GM18951 (cell line): ENCODE measurements at regions not wholly inside any gene's neighbourhood (a gene's known extent, or its start where the extent isn't known, plus 50 kb on each side); places are given as distances from the start of the nearest gene placed in this dataset.

Experiments used
- POLR2A ChIP-seq: IDR thresholded peaks from 4 replicates; pipeline ENCODE4 v1.6.1; 2011; ENCODE audit warnings: mild to moderate bottlenecking; ENCODE audit not compliant: insufficient read length, insufficient read depth; ENCODE audit errors: extremely low read depth
- in situ Hi-C: fragments of 300-500 bp; cut with MboI; formaldehyde crosslinking; loops from one replicate; pipeline ENCODE4 v1.12.0; 2022; ENCODE audit warnings: low sequenced_read_pairs, mixed read lengths, inconsistent platforms; ENCODE audit not compliant: unreplicated experiment

DNA sequence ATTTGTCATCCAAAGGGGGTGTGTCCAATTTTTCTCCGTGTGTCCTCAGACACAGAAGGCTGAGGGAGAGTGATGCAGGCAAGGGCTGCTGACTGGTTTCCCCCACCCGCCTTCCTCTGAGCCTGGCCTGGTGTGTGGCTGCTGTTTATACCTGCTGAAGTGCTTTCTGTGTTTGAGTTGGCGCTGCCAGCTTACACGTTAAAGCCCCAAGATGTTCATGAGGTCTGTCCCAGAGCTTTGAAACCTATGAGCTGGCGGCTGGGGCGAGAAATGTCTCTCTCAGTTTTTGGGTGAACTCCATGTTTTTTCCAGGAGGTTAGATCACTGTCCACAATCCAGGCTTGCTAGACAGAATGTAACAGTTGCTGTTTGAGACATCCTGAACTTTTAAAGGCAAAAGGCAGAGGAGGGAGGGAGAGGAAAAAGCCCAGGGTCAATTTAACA lies 69.0 kb upstream of the CCN2 start:
- TF ChIP-seq POLR2A: no peak

GRCh38 chr6:132019586-132019985 lies 68.4 kb upstream of the CCN2 start:
- no peak for TF ChIP-seq POLR2A
- in situ Hi-C loops: no loop called here

More for the DNA sequence above, 69.0 kb upstream of the CCN2 start:
- in situ Hi-C loops: no loop called here

GRCh38 chr6:132017942-132018341 lies 66.8 kb upstream of the CCN2 start:
- in situ Hi-C loops: no loop called here
- TF ChIP-seq POLR2A: no peak

GRCh38 chr6:132016396-132016795 lies 65.2 kb upstream of the CCN2 start:
- no peak for TF ChIP-seq POLR2A
- in situ Hi-C loops: no loop called here

DNA sequence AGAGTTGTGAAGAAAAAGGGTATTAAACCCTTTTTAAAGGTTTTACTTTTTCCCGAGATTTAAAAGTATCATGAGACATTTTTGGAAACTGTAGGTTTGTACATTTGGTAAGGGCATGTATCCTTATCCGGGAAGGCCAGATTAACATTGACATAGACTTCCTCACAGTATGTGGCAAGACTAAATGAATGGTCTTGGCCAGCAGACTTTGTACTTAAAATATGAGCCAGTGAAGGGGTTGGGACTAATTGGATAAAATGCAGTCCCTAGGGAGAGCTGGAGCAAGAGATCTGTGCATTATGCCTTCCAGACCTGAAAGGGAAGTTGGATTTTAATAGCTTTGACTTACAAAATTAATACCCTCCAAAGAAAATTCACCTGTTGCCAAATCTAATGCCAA lies 60.4 kb upstream of the CCN2 start:
- in situ Hi-C loops: no loop called here
- no peak for TF ChIP-seq POLR2A

- TF ChIP-seq POLR2A: no peak
- in situ Hi-C loops: no loop called here
Measured at GRCh38 chr6:132009175-132009574, 58.0 kb upstream of the CCN2 start.

- no peak for TF ChIP-seq POLR2A
- in situ Hi-C loops: no loop called here
Measured at GRCh38 chr6:132007474-132008190, 56.5 kb upstream of the CCN2 start.

DNA sequence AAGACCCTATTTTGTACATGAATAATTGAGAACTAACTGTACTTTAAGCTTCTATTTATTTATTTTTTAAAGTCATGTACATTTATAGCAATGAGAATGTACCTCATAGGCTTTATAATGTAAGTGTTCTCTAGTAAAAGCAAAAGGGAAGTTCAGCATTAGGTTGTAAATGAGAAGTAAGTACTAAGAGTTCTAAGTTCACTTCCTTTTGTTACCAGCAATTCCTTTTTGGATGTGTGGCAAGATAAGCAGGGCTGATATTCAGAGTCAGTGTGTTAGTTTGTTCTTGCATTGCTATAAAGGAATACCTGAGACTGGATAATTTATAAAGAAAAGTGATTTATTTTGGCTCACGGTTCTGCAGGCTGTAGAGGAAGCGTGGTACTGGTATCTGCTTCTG lies 54.0 kb upstream of the CCN2 start:
- TF ChIP-seq POLR2A: no peak
- in situ Hi-C loops: no loop called here

GRCh38 chr6:132004668-132005067 lies 53.5 kb upstream of the CCN2 start:
- TF ChIP-seq POLR2A: no peak
- in situ Hi-C loops: no loop called here

DNA sequence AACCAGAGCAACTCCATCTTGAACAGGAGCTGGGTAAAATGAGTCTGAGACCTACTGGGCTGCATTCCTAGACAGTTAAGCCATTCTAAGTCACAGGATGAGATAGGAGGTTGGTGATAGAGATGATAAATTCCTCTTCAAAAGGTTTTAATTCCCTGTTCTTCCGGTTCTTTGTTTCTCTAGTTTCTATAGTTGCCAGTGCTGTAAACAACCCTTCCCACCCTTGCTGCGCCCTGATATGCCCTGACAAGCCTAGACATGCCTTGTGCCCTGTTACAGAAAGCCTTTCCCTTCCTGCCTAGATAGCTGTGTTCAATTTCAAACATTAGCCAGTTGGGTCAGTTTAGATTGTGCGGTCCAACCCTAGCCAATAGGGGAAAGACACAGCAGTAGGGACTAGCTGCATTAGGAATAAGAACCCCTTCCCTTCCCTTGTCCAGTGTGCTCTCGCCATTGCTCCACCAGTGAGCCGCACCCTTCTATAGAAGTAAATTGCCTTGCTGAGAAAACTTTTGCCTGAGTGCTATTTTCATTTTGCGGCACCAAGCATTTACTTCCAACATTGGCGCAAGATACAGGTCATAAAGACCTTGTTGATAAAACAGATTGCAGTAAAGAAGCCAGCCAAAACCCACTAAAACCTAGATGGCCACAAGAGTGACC lies 52.5 kb upstream of the CCN2 start:
- in situ Hi-C loops: no loop called here
- TF ChIP-seq POLR2A: no peak
